ENCODE measurements at regions not wholly inside any gene's neighbourhood (a gene's known extent, or its start where the extent isn't known, plus 50 kb on each side); places are given as distances from the start of the nearest gene placed in this dataset.
"Not testable (repeated sequence)": the region's sequence is repeated elsewhere in the genome, so short reads cannot be mapped to it uniquely, and the experiment has no call there.

DNA sequence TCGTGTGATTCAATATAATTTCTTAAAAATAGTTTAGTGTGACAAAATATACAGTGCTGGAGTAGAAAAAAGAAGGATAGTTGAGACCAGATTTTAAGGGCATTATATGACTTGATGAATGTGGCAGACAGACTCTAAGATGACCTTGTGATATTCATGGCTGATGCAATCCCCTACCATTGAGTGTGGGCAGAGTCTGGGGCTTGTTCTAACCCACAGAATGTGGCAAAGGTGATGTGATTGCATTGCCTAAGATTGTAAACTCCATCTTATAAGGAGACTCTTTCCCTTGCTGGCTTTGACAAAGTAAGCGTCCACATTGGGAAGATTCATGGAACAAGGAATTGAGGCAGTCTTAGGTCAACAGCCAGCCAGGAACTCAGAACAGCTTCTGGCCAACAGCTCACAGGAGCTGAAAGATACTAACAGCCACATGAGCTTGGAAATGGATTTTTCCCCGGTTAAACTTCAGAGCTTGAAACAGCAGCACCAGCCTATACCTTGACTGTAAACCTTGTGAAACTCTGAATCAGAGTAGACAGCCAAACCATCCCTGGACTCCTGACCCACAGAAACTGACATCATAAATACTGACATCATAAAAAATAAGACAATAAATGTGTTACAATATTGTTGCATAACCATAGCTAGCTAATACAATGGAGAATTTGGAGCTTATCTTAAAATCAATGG, 864.5 kb downstream of the TTLL7 start:
- not testable (repeated sequence) for H3K27ac ChIP-seq; H3K36me3 ChIP-seq; H3K27me3 ChIP-seq; H3K9me3 ChIP-seq (ENCODE audit: low read depth); H3K4me1 ChIP-seq (ENCODE audit: low read depth); H3K4me3 ChIP-seq; DNase-seq (ENCODE audit: low read depth in 1 of 2, low spot score in 1 of 2)

DNA sequence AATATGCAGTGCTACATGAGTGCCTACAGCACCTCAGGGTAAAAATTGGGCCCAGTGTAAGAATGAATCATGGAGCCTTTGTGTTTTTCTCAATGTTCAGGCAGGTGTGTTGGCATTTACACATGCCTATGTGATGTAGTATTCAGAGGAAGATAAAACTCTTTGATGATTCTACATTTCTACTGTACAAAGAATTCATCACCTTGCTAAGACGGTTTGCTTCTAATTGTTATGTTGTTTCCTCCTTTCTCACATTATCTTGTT, 867.3 kb downstream of the TTLL7 start:
- Histone ChIP-seq H3K4me3 (no peak overlapping the region), H3K27me3 (no peaks in the 10 kb centered on the region), H3K27ac (no peak overlapping the region), H3K9me3 (ENCODE audit: low read depth) (no peaks in the 10 kb centered on the region), H3K4me1 (ENCODE audit: low read depth) (no peaks in the 10 kb centered on the region), H3K36me3 (no peaks in the 10 kb centered on the region)
- no peak for DNase-seq (ENCODE audit: low read depth in 1 of 2, low spot score in 1 of 2)
- TF ChIP-seq, protein P1, sequence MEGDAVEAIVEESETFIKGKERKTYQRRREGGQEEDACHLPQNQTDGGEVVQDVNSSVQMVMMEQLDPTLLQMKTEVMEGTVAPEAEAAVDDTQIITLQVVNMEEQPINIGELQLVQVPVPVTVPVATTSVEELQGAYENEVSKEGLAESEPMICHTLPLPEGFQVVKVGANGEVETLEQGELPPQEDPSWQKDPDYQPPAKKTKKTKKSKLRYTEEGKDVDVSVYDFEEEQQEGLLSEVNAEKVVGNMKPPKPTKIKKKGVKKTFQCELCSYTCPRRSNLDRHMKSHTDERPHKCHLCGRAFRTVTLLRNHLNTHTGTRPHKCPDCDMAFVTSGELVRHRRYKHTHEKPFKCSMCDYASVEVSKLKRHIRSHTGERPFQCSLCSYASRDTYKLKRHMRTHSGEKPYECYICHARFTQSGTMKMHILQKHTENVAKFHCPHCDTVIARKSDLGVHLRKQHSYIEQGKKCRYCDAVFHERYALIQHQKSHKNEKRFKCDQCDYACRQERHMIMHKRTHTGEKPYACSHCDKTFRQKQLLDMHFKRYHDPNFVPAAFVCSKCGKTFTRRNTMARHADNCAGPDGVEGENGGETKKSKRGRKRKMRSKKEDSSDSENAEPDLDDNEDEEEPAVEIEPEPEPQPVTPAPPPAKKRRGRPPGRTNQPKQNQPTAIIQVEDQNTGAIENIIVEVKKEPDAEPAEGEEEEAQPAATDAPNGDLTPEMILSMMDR (IDR thresholded peaks at IDR 0.05; ENCODE audit: low read depth, low read length) = no peak

DNA sequence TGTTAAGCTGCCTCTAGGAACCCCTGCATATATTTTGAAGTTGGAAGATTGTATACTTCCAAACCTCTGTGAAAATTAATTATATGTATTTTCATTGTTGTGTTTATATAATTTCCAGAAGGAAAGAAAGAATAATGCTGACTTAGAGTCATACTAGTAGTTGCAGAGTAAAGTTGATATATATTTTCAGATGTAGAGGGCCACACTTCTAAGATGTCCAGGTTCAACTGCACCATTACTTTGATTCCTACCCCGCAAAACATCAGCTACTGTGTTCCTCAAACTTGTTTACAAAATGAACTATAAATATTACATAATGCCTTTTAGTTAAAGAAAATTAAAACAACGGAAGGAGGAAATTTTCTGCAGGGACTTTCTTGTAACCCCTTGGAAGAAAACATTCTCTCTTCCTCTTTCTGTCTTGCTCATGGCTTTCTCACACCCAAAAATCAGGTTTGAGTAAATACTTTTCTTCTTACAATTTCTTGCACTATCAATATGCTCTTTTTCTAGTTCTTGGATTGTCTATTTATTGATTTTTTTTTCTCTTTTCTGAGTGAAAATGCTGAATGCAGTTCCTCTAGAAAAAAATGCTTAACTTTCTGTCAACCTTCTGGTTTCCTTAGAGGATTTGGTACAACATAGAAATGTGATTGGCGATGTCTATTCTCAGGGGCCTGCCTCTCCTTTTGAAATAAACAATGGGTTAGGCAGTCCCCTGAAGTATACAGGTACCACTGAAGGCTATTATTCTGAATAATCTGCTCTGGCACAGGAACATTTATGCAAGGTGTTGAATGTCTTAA, 867.8 kb downstream of the TTLL7 start:
- H3K9me3 ChIP-seq (ENCODE audit: low read depth) = no peaks in the 10 kb centered on the region
- TF ChIP-seq, protein P1 (IDR thresholded peaks at IDR 0.05; ENCODE audit: low read depth, low read length) = no peak
- no peaks in the 10 kb centered on the region for H3K4me1 ChIP-seq (ENCODE audit: low read depth)
- no peak overlapping the region for H3K27ac ChIP-seq
- H3K4me3 ChIP-seq = no peak overlapping the region
- no peak for DNase-seq (ENCODE audit: low read depth in 1 of 2, low spot score in 1 of 2)
- H3K27me3 ChIP-seq = no peaks in the 10 kb centered on the region
- no peaks in the 10 kb centered on the region for H3K36me3 ChIP-seq

DNA sequence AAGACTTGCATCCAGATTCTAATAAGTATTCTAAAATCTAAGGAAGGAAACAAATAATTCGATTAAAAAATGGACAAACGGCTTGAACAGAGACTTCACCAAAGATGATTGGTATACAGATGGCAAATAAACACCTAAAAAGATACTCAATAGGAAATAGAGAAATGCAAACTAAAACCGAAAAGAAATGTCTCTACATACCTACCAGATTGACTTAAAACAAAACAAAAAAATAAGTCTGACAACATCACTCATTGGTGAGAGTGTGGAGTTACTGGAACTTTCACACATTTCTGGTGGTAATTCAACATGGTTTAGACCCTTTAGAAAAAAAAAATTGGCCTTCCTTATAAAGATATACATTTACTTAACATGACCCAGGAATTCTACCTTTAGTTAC, 869.8 kb downstream of the TTLL7 start:
- Histone ChIP-seq H3K36me3 (no peaks in the 10 kb centered on the region), H3K9me3 (ENCODE audit: low read depth) (no peaks in the 10 kb centered on the region), H3K27me3 (no peaks in the 10 kb centered on the region), H3K27ac (no peak overlapping the region), H3K4me1 (ENCODE audit: low read depth) (no peaks in the 10 kb centered on the region), H3K4me3 (no peak overlapping the region)
- no peak for DNase-seq (ENCODE audit: low read depth in 1 of 2, low spot score in 1 of 2)
- TF ChIP-seq, protein P1 (IDR thresholded peaks at IDR 0.05; ENCODE audit: low read depth, low read length) = no peak

DNA sequence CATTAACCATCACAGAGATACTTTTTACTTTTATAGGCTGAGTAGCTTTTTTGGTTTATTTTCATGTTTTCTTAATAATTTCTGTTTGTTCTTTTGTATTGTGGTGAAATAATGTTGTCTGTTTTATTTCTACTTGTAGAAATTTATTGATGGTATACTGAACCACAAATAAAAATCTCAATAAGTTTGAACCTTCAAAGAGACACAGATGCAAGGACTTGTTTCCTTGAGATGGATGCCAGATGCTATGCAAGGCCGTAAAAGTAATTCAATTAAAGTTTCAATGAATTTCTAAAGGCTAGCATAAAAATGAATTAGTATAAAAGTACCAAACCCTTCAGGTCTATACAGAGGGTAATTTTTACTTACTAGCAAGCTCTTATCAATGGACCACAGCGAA, 873.5 kb downstream of the TTLL7 start:
- TF ChIP-seq, protein P1 (IDR thresholded peaks at IDR 0.05; ENCODE audit: low read depth, low read length) = no peak
- H3K9me3 ChIP-seq (ENCODE audit: low read depth) = no peaks in the 10 kb centered on the region
- H3K36me3 ChIP-seq = no peaks in the 10 kb centered on the region
- peaks cover 5% of the 10 kb centered on the region for H3K4me1 ChIP-seq (ENCODE audit: low read depth)
- no peak overlapping the region for H3K27ac ChIP-seq
- DNase-seq (ENCODE audit: low read depth in 1 of 2, low spot score in 1 of 2) = no peak
- H3K4me3 ChIP-seq = no peak overlapping the region
- H3K27me3 ChIP-seq = no peaks in the 10 kb centered on the region

DNA sequence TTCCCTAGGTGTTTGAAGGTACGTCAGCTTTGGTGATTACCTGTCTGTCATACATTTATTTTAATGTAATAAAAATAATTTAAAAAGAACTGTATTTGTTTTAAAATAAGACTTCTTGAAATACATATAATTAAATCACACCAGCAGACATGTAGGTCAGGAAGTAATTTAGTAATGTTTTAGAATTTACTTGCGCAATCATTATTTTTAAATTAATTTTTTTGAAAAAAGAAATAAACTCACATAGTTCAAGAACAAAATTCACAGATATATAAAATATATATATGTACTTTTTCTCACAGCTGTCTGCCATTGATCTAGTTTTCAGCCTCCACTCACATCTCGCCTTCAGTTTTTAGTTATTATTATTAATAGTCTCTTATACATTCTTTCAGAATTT, 875.9 kb downstream of the TTLL7 start:
- TF ChIP-seq, protein P1 (IDR thresholded peaks at IDR 0.05; ENCODE audit: low read depth, low read length) = no peak
- H3K36me3 ChIP-seq = no peaks in the 10 kb centered on the region
- no peaks in the 10 kb centered on the region for H3K9me3 ChIP-seq (ENCODE audit: low read depth)

More for the DNA sequence above, 875.9 kb downstream of the TTLL7 start:
- Histone ChIP-seq H3K4me1 (ENCODE audit: low read depth) (peaks cover 13% of the 10 kb centered on the region), H3K27ac (no peak overlapping the region), H3K27me3 (no peaks in the 10 kb centered on the region), H3K4me3 (no peak overlapping the region)
- no peak for DNase-seq (ENCODE audit: low read depth in 1 of 2, low spot score in 1 of 2)
